NCI-H226 (cell line): ENCODE measurements at regions not wholly inside any gene's neighbourhood (a gene's known extent, or its start where the extent isn't known, plus 50 kb on each side); places are given as distances from the start of the nearest gene placed in this dataset.

Experiments
- DNase-seq: peaks from one replicate; pipeline ENCODE4 v3.0.0-alpha.2; 2015

DNA sequence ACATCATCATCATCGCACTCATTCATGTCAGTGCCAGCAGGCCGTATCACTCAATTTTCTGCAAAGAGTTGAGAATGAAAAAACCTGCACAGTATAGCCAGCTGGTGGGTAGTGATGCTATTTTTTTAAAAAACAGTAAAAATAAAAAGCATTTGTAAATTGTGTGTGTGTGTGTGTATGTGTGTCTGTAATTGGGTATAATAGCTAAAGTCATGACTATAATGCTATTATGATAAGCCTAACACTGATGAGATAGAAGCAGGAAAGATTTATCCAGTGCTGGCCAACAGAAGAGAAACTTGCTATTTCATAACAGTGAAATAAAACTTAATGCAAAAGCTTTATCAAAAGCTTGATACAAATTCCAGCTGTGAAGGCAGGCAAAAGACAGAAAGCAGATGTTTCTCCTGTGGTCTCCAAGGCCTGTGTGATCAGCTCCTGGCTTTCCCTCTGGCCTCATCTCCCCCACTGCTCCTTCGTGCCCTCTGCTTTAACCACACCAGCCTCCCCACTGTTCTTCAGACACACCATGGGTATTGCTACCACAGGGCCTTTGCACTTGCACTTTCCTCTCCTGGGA lies 206.2 kb upstream of the IRX5 start:
- no peak for DNase-seq

DNA sequence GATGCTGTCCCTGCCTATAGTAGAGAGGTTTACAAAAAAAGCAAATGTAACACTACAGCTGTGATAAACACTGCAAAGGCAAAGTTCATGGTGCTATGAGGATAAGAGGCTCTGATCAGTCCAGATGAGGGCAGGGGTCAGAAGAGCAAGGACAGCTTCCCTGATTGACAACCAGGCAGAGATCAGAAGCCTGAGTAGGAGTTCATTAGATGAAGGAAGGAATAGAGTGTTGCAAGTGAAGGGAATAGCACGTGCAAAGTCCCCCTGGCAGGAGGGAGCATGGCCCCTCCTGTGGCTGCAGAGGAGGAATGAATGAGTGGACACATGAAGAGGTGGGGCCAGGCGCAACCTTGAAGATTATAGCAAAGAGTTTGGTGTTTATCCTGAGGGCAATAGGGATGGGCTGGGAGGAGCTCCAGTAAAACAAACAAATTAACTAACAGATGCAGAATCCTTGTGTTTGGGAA lies 208.4 kb upstream of the IRX5 start:
- no peak for DNase-seq

DNA sequence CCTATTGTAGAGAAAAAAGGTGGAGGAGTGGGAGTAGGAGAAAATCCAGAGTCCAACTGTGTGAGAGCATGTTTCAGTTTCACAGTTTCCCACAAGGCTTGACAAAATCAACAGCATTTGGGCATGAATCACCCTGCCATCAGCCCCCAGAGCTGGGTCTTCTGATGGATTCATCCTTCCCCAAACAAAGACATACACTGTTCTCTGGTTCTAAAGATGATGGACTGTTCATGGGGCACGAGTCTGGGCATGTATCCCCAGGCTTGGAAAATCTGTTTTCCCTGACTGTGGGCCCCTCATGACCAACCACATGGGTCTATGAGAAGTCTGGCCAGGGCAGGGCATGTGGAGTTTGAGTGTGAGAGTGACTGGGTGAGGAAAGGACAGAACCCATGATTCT lies 210.4 kb upstream of the IRX5 start:
- DNase-seq = no peak

DNA sequence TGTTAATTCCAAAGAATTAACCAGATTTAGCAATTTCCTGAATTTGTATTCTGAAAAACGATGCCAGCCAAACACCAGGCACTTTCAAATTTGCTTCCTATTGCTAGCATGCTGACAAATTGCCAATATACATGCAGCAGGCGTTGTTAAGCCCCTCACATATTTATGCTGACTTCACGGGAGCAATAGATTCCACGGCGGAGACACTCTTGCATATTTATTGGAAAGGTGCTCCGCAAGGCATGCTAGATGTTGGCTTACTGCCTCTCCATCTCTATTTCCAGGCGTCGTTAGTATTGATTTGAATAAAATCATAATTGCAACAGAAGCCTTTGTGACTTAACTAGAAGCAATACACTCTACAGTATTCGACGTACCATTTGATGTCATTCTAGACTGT lies 211.0 kb upstream of the IRX5 start:
- DNase-seq = no peak

DNA sequence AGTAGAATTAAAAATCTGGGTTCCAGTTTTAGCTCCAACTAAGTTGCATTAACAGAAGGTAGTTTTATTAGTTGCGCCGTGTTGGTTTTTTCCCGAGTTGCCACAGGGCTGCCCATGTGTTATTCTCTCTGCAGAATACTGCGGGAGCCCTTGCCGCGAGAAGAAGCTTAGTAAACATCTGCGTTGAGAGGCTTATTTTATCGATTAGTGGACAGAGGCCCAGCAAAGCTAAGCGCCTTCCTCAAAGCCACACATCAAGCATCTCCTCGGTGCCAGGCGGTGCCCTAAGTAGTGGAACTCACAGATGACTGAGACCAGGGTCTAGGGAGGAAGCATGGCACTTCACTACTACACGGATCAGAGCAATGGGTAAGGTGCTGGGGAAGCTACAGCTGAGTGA lies 212.3 kb upstream of the IRX5 start:
- DNase-seq = no peak

DNA sequence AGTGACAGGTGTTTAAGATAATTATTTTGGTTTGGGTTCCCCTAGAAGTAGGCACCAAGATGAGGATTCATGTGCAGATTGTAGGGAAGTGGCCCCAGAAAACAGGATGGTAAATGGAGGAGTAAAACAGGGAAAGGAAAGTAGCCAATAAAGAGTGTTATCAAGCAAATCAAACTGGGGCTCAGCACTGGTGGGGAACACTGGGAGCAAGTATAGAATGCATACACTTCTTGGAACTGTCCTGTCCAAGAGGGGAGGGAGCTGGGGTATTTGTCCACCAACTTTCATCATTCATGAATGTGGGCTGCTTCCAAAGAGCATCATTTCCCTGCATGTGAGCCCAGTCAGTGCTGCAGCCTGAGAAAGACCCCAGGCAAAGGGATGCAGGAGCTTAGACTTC lies 215.7 kb upstream of the IRX5 start:
- DNase-seq = no peak

DNA sequence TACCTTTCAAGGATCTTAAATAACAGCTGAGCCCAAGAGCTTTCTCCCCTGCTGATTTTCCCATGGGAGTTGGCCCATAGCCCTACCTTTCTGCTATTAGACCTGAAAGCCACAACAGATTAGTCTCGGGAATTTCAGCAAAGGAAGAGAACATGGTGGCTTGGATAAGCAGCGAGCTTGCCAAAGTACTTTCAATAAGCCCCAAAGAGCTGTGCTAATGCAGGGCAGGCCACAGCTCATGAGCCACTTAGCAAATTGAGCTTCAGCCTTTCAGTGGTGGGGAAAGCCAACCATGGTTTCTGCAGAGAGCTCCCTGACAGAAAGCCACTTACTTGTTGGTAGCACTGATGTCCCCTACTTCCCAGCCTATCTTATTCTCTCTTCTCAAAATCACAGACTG lies 217.8 kb upstream of the IRX5 start:
- DNase-seq = no peak

DNA sequence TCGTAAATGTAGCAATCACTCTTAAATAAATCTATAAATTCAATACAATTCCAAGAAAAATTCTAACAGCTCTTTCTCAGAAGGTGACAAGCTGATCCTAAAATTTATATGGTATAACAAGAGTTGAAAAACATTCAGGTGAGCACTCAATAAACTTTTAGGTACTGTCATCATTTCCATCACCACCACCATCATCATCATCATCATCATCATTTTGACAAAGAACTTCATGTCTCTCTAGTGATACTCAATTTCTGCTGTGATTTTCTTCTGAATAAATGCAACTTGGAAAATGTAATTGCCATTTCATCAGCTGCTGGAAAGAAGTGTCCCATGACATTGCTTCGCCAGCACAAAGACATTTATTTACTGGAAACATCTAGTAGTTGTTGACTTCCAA lies 222.9 kb upstream of the IRX5 start:
- no peak for DNase-seq

DNA sequence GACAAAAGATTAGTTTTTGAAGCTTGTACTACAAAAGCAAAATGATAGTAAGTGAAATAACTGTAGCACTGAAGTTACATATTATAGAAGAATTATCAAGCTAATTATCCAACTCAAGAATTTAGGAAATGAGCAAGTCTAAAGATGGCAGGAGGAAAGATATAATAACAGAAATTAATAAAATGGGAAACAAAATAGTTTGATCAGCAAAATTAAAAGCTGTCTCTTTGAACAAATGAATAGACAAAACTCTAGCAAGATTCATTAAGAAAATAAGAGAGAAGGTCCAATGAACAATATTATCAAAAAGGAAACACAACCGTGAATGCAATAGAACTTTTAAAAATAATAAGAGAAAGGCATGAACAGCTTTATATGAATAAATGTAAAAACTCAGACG lies 224.3 kb upstream of the IRX5 start:
- no peak for DNase-seq

DNA sequence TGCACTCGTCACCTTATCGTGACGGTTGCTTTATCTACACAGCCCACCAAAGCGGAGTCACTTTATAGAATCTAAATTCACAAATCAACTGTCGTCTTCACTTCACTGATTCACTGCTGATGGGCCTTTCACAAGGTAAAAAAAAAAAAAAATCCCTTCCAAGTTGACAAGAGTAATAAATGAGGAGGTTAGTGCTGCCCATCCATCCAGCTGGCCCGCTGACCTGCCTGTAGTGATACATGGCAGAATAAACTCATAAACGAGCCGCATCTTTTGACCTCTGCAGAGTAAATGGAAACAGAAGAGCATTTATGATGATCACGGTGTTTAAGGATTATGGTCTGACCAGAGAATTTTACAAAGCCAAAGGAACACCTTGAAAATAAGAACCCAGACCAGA lies 227.3 kb upstream of the IRX5 start:
- DNase-seq = no peak

DNA sequence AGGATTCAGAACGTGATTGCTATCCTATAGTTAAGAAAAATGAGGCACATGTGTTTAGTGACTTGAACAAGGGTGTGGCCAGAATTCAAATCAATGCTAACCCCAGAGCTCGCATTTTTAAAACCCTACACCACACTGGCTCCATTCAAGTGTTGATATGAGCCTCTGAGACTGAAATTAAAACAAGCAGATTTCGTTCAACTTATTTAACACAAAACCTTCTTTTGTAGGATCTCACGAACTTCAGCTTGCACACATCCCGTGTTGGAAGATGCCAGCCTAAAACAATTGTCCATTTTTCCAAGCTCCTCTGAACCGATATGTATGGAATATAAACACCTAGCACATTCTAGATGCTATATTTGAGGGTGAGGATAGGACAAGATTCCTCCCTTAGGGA lies 231.0 kb upstream of the IRX5 start:
- no peak for DNase-seq

DNA sequence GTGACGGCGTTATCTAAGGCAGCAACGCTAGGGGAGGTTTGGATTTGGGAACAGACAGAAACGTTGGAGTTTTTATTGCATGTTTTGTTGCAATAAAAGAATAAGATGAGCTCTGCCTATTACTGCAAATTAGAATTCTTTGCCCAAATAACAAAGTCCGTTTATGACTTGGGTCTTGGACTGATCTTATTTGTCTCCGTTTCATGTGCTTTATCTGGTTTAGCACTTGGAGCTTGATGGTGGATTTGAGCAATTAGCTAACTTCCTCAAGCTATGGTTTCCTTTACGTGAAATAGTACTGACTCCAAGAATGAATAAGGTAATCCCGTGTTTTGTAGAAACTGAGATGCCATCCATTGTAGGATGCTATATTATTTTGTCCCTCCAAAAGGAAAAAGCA lies 233.0 kb upstream of the IRX5 start:
- no peak for DNase-seq

DNA sequence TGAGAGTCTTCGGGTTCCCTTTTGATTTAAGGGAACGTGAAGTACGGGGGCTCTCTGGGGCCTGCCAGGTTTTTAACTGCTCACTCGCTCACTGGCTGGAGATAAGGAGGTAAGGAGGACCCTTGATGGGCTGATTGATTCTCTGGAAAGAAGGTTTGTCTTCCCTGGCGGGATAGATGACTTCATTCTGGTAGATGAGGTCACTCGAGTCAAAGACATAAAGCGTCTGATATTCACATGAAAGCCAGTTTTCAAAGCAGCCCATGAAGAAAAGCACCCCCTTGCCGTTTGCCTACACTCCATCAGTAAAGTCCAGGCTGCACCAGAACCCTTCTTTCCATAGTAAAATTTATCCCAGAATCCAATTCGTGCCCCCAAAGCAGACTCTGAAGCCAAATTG lies 233.7 kb upstream of the IRX5 start:
- DNase-seq = no peak

DNA sequence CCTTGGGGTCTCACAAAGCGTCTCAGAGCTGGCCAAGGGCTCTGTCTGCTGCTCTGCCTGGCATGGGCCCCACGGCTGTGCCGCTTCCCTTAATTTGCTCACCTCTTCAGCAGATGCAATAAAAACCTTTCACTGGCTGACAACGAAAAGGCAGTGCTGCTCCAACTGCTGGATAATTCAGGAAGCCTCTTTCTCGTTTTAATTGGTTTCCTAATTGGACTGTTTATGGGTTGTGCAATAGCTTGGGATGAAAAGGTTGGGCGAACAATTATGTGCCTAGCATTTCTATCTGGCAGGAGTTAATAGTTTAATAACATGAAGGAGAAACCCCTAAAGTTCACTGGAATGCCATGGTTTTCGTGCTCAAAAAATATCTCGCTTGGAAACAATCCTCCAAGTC lies 234.1 kb upstream of the IRX5 start:
- DNase-seq = no peak

DNA sequence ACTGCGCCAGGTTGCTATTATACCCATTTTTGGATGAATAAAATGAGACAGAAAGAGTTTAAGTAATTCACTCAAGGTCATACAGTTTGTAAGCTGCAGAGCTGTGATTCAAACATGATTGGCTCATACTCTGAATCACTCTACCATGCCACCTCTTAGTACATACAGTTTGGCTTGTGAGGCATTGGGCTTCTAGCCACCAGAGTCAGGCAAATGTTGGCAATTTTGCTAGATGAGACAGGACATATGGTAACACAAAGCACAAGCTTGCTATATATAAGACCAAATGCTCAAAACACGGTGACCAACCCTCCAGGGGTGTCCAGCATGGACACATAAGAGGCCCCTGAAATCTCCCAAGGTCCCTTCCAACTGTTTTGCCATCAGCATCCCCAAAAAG lies 236.0 kb upstream of the IRX5 start:
- DNase-seq = no peak

DNA sequence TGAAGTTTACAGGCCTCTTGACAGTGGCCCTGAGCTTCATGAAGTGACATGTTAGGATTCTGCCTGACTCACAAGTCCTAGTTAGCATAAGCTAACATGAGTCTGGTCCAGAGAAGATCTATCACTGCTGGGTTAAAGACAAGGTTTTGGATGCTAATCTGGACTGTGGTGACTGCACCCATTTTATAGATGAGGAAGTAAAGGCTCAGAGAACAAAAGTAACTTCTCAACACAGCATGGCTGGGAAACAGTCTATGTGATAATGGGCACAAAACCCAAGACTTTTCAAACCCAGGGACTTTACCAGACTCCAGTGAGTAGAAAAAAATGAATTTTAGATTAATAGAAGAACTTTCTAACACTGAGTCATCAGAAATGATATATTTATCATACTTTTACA lies 236.8 kb upstream of the IRX5 start:
- no peak for DNase-seq

DNA sequence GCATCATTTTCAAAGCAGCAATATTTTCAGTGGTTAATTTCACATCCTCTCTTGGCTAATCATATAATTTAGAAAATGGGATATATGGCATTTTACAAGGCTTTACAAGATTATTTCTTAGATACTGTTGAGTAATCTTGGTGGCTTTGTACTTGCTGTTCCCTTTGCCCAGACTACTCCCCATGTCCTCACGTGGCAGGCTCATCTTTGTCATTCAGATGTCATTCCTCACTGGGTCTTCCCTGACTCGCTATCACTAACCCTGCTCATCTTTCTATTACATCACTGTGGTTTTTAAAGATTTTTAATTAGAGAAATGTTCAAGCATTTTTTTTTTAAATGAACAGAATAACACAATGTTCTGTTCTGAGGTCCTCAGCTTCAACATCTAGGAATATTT lies 240.0 kb upstream of the IRX5 start:
- no peak for DNase-seq

DNA sequence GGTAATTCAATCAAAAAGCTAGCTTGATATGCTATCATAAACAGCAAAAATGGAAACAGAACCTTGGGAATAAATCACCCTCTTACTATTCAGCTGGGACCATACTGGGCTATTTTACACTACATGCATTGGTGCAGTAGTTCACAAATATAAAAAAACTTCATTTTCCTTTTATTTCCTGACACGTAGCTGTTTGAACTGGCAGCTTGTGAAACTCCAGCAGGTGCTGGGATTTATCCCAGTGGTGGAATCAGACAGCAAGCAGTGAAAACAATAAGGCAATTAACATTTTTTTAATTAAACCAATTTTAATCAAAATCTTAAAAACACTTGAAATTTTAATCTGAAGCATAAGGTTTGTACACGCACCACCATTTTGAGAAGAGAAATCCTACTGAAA lies 240.4 kb upstream of the IRX5 start:
- no peak for DNase-seq

DNA sequence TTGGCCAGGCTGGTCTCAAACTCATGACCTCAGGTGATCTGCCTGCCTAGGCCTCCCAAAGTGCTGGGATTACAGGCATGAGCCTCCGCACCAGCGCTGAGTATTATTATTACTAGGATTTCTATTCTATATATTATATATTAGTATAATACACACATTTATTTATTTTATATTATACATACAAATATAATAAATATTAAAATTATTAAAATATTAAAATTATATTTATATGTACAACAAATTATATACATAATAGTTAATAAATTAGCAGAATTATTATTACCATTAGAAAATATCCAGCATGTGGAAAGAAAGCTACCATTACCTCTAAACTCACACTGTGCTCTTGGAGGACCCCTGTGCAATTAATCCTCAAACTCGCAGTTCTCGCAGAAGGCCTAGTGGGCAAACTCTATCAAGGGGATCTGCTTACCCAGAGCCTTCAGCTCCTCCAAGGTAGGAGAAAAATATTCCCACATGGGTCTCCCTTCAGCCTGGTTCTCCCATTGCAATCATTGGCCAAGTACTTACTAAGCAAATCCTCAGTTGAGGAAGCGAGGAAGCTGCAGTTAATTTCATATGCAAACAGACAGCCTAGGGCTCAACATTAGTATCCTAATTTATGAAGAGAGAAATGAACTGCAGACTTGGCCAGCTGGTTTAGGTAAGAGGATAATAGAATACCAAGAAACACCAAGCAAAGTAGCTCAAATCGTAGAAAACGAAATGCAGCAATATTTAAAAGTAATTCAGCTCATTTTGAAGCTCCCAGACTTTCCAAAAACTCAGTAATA lies 241.4 kb upstream of the IRX5 start:
- no peak for DNase-seq

DNA sequence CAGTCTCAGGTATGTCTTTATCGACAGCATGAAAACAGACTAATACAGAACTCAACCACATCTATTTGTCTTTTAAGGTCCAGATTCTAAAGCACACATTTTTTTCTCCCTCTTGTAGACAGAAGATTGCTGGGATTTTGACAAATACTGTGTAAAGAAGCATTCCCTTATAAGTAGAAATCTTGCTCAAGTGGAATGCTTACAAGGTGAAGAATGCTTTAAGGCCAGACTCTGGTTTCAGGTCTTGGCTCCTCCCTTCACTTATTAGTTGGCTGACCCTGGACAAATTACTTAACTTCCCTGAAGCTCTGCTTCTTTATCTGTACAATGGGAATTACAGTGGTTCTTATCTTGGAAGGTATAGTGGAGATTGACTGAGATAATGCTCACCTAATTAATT lies 242.3 kb upstream of the IRX5 start:
- no peak for DNase-seq

DNA sequence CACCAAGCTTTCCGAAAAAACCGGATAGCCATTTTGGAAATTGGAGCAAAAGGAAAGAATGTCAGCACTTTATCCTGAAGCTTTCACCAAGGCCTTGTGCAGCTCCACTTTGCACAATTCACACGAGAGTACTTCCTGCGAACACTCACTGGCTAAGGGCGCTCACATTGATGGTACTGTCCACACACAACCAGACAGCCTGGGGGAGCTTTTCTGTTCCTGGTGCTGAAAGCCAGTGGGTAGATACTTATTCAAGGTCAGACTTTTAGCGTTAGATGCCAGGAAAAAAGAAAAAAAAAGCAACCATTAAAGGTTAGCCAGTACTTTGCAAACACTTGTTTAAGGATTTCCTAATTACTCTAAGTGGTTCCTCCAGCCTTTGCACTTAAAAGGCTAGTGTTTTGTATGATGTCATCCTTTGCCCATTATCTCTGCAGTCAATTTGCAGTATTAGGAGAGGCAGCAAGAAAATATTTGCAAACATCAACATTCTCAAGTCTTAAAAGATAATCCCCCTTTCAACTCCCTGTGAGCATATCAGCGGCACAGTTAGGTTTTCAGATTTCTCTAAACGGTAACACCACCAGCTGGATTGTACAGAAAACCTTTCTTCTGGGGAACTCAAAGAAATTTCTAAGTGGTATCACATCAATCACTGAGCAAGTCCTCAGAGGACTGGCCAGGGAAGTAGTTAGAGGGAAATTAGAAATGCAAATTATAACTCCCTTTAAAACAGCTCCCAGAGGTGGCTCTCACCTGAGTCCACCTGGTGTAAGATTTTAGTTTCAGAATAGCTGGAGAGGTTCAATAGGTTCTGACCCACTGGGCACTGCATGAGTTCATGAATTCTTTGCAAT lies 243.4 kb upstream of the IRX5 start:
- no peak for DNase-seq

DNA sequence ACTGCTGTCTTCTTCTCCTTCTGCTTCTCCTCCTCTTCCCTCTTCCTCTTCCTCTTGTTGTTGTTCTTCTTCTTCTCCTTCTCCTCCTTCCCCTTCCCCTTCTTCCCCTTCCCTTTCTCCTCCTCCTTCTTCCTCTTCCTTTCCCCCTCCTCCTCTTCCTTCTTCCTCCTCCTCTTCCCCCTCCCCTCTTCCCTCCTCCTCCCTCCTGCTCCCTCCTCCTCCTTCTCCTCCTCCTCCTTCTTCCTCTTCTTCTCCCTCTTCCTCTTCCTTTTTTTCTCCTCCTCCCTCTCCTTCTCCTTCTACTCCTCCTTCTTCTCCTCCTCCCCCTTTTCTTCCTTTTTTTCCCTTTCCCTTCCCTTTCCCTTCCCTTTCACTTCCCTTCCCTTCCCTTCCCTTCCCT lies 245.0 kb upstream of the IRX5 start:
- no peak for DNase-seq

DNA sequence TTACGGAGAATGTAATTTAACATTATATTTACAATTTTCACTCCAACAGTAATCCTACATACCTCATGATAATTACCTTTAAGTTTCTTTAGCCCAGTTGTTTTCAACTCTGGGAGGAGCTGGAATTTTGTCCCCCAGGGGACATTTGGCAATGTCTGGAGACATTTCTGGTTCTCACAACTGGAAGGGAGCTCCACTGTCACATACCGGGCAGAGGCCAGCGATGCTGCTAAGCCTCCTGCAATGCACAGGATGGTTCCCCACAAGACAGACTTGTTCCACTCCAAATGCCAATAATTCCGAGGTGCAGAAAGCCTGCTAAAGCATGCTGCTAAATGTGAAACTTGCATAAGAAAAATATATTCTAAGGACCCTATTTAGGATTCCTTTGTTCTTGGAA lies 251.1 kb upstream of the IRX5 start:
- DNase-seq = no peak

DNA sequence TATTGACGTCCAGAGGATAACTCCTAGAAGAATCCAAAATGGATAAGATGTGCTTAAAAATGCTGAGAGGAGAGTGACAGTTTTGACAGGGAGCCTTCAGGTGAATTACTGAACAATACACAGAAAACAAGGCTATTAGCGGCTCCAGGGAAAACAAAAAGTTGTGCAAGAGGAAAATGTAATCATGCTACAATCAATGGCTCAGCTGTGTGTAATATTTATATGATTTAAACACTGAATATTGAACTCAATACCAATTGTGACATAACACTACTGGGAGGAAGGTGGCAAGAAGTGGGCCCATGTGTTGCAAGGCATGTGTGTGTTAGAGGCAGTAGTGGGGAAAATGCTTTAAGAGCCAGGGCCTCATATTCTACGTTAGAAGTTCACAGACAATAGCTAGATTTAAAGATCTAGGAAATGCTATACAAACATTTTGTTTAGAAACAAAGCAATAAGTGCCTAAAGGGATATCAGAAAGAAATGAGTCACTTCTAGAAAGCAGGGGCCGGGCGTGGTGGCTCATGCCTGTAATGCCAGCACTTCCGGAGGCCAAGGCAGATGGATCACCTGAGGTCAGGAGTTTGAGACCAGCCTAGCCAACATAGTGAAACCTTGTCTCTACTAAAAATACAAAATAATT lies 253.2 kb upstream of the IRX5 start:
- DNase-seq = no peak
